SK-N-SH (cell line): ENCODE measurements at regions not wholly inside any gene's neighbourhood (a gene's known extent, or its start where the extent isn't known, plus 50 kb on each side); places are given as distances from the start of the nearest gene placed in this dataset.

Source experiments
- CHD2 ChIP-seq: fragments of 150-350 bp; IDR thresholded peaks from 2 replicates; pipeline ENCODE4 v1.6.1; 2018; ENCODE audit warnings: low read length; ENCODE audit not compliant: partially characterized antibody
- EP300 ChIP-seq, 2 experiments: IDR thresholded peaks; 2 replicates each; pipeline versions ENCODE4 v1.4.0 to v1.6.1; 2012; ENCODE audit warnings: borderline replicate concordance in 1 of 2, low read depth in 1 of 2, low read length in 1 of 2
- EZH2phosphoT487 ChIP-seq: fragments of 200-600 bp; sonication (generic); IDR thresholded peaks from 2 replicates; pipeline ENCODE4 v1.6.1; 2017; ENCODE audit warnings: low read depth, mixed run types, mild to moderate bottlenecking, antibody characterized with exemption, moderate library complexity, borderline replicate concordance
- IRF3 ChIP-seq: fragments of 150-350 bp; IDR thresholded peaks from 2 replicates; pipeline ENCODE4 v1.6.1; 2016; ENCODE audit warnings: mild to moderate bottlenecking, low read depth, low read length
- RFX5 ChIP-seq: IDR thresholded peaks from 2 replicates; pipeline ENCODE4 v1.6.1; 2012; ENCODE audit warnings: mild to moderate bottlenecking, improper control_type of control experiment, low read length
- SMC3 ChIP-seq: IDR thresholded peaks from 2 replicates; pipeline ENCODE4 v1.6.1; 2012; ENCODE audit warnings: low read depth, low read length, improper control_type of control experiment
- TAF1 ChIP-seq: IDR thresholded peaks from 2 replicates; pipeline ENCODE4 v1.6.1; 2012; ENCODE audit warnings: low read depth, mild to moderate bottlenecking, low read length, moderate library complexity, borderline replicate concordance
- TCF12 ChIP-seq: IDR thresholded peaks from 2 replicates; pipeline ENCODE4 v1.4.0; 2012
- YY1 ChIP-seq: IDR thresholded peaks from 2 replicates; pipeline ENCODE4 v1.4.0; 2012; ENCODE audit warnings: low read depth, mild to moderate bottlenecking
- TF ChIP-seq, protein P1 (sequence below): fragments of 200-600 bp; sonication (generic); IDR thresholded peaks from 2 replicates; pipeline ENCODE4 v1.6.1; 2017; ENCODE audit warnings: antibody characterized with exemption, mild to moderate bottlenecking, moderate library complexity
- TF ChIP-seq, protein P2 (sequence below): IDR thresholded peaks from 2 replicates; pipeline ENCODE4 v1.6.1; 2012; ENCODE audit warnings: mild to moderate bottlenecking, low read depth, low read length, moderate library complexity
- TF ChIP-seq, protein P3 (sequence below): IDR thresholded peaks from 2 replicates; pipeline ENCODE4 v1.4.0; 2012; ENCODE audit warnings: low read depth

DNA sequence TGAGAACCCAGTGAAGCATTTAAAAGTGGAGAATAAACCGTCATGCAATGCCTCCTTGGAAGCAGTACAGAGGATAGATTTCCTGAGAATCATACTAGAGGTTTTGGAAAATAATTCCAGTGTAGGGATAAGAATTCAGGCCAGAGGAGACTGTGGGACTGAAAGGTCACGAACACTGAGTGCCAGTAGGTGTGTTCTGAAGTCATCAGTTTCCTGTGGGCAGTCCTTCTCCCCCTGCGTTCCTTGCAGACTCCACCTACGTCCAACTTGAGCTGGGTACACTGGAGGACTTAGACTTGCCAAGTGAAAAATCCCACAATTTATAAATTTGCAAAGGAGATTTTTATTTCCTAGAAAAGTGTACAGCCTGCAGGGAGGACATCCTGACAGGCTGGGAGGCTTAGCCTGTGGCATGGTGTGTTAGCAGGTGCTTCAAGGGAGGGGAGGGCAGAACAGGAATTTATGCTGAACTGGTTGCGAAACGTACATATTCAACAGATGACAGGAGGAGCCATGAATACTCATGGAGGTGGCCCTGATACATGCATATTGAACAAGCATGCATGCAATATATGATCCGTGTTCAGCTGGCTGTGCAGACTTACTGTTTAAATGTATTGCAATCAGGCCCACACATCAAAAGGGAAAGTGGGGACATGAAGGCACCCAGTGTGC lies 72.9 kb upstream of the POM121L12 start:
- TF ChIP-seq, protein P1, sequence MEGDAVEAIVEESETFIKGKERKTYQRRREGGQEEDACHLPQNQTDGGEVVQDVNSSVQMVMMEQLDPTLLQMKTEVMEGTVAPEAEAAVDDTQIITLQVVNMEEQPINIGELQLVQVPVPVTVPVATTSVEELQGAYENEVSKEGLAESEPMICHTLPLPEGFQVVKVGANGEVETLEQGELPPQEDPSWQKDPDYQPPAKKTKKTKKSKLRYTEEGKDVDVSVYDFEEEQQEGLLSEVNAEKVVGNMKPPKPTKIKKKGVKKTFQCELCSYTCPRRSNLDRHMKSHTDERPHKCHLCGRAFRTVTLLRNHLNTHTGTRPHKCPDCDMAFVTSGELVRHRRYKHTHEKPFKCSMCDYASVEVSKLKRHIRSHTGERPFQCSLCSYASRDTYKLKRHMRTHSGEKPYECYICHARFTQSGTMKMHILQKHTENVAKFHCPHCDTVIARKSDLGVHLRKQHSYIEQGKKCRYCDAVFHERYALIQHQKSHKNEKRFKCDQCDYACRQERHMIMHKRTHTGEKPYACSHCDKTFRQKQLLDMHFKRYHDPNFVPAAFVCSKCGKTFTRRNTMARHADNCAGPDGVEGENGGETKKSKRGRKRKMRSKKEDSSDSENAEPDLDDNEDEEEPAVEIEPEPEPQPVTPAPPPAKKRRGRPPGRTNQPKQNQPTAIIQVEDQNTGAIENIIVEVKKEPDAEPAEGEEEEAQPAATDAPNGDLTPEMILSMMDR = no peak
- TF ChIP-seq CHD2 (no peak), EZH2phosphoT487 (no peak), RFX5 (no peak), IRF3 (no peak), TCF12 (no peak), YY1 (no peak), EP300 (IDR thresholded peaks at IDR 0.05; ENCODE audit: borderline replicate concordance in 1 of 2, low read depth in 1 of 2, low read length in 1 of 2) (no peak), TAF1 (no peak), SMC3 (no peak)
- TF ChIP-seq, protein P2, sequence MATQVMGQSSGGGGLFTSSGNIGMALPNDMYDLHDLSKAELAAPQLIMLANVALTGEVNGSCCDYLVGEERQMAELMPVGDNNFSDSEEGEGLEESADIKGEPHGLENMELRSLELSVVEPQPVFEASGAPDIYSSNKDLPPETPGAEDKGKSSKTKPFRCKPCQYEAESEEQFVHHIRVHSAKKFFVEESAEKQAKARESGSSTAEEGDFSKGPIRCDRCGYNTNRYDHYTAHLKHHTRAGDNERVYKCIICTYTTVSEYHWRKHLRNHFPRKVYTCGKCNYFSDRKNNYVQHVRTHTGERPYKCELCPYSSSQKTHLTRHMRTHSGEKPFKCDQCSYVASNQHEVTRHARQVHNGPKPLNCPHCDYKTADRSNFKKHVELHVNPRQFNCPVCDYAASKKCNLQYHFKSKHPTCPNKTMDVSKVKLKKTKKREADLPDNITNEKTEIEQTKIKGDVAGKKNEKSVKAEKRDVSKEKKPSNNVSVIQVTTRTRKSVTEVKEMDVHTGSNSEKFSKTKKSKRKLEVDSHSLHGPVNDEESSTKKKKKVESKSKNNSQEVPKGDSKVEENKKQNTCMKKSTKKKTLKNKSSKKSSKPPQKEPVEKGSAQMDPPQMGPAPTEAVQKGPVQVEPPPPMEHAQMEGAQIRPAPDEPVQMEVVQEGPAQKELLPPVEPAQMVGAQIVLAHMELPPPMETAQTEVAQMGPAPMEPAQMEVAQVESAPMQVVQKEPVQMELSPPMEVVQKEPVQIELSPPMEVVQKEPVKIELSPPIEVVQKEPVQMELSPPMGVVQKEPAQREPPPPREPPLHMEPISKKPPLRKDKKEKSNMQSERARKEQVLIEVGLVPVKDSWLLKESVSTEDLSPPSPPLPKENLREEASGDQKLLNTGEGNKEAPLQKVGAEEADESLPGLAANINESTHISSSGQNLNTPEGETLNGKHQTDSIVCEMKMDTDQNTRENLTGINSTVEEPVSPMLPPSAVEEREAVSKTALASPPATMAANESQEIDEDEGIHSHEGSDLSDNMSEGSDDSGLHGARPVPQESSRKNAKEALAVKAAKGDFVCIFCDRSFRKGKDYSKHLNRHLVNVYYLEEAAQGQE = no peak
- TF ChIP-seq, protein P3, sequence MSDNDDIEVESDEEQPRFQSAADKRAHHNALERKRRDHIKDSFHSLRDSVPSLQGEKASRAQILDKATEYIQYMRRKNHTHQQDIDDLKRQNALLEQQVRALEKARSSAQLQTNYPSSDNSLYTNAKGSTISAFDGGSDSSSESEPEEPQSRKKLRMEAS = no peak
